ENCODE measurements at regions not wholly inside any gene's neighbourhood (a gene's known extent, or its start where the extent isn't known, plus 50 kb on each side); places are given as distances from the start of the nearest gene placed in this dataset.

GRCh38 chr4:136917312-136918110 is 614.8 kb downstream of the PCDH18 start (continued):
- TF ChIP-seq, protein P1, sequence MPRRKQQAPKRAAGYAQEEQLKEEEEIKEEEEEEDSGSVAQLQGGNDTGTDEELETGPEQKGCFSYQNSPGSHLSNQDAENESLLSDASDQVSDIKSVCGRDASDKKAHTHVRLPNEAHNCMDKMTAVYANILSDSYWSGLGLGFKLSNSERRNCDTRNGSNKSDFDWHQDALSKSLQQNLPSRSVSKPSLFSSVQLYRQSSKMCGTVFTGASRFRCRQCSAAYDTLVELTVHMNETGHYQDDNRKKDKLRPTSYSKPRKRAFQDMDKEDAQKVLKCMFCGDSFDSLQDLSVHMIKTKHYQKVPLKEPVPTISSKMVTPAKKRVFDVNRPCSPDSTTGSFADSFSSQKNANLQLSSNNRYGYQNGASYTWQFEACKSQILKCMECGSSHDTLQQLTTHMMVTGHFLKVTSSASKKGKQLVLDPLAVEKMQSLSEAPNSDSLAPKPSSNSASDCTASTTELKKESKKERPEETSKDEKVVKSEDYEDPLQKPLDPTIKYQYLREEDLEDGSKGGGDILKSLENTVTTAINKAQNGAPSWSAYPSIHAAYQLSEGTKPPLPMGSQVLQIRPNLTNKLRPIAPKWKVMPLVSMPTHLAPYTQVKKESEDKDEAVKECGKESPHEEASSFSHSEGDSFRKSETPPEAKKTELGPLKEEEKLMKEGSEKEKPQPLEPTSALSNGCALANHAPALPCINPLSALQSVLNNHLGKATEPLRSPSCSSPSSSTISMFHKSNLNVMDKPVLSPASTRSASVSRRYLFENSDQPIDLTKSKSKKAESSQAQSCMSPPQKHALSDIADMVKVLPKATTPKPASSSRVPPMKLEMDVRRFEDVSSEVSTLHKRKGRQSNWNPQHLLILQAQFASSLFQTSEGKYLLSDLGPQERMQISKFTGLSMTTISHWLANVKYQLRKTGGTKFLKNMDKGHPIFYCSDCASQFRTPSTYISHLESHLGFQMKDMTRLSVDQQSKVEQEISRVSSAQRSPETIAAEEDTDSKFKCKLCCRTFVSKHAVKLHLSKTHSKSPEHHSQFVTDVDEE (CRISPR knock-in tag; IDR thresholded peaks at IDR 0.05): no peak

GRCh38 chr4:136909626-136910025 is 622.7 kb downstream of the PCDH18 start:
- TF ChIP-seq ZNF8 (CRISPR knock-in tag; IDR thresholded peaks at IDR 0.05): no peak
- TF ChIP-seq, protein P2, sequence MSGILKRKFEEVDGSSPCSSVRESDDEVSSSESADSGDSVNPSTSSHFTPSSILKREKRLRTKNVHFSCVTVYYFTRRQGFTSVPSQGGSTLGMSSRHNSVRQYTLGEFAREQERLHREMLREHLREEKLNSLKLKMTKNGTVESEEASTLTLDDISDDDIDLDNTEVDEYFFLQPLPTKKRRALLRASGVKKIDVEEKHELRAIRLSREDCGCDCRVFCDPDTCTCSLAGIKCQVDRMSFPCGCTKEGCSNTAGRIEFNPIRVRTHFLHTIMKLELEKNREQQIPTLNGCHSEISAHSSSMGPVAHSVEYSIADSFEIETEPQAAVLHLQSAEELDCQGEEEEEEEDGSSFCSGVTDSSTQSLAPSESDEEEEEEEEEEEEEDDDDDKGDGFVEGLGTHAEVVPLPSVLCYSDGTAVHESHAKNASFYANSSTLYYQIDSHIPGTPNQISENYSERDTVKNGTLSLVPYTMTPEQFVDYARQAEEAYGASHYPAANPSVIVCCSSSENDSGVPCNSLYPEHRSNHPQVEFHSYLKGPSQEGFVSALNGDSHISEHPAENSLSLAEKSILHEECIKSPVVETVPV (CRISPR knock-in tag; IDR thresholded peaks at IDR 0.05): no peak
- TF ChIP-seq, protein P3, sequence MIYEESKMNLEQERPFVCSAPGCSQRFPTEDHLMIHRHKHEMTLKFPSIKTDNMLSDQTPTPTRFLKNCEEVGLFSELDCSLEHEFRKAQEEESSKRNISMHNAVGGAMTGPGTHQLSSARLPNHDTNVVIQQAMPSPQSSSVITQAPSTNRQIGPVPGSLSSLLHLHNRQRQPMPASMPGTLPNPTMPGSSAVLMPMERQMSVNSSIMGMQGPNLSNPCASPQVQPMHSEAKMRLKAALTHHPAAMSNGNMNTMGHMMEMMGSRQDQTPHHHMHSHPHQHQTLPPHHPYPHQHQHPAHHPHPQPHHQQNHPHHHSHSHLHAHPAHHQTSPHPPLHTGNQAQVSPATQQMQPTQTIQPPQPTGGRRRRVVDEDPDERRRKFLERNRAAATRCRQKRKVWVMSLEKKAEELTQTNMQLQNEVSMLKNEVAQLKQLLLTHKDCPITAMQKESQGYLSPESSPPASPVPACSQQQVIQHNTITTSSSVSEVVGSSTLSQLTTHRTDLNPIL (CRISPR knock-in tag; IDR thresholded peaks at IDR 0.05; ENCODE audit: low read depth): no peak
- TF ChIP-seq, protein P1 (CRISPR knock-in tag; IDR thresholded peaks at IDR 0.05): no peak
- no peak for TF ChIP-seq PPARA (CRISPR knock-in tag; IDR thresholded peaks at IDR 0.05; ENCODE audit: borderline replicate concordance)
- no peak for TF ChIP-seq TOX (CRISPR knock-in tag; IDR thresholded peaks at IDR 0.05; ENCODE audit: borderline replicate concordance)
- TF ChIP-seq GLIS3 (CRISPR knock-in tag; IDR thresholded peaks at IDR 0.05): no peak
- no peak for TF ChIP-seq TCF4 (CRISPR knock-in tag; IDR thresholded peaks at IDR 0.05; ENCODE audit: borderline replicate concordance)
- no peak for TF ChIP-seq ARNTL (CRISPR knock-in tag; IDR thresholded peaks at IDR 0.05; ENCODE audit: borderline replicate concordance, low read depth)
- TF ChIP-seq, protein P4, sequence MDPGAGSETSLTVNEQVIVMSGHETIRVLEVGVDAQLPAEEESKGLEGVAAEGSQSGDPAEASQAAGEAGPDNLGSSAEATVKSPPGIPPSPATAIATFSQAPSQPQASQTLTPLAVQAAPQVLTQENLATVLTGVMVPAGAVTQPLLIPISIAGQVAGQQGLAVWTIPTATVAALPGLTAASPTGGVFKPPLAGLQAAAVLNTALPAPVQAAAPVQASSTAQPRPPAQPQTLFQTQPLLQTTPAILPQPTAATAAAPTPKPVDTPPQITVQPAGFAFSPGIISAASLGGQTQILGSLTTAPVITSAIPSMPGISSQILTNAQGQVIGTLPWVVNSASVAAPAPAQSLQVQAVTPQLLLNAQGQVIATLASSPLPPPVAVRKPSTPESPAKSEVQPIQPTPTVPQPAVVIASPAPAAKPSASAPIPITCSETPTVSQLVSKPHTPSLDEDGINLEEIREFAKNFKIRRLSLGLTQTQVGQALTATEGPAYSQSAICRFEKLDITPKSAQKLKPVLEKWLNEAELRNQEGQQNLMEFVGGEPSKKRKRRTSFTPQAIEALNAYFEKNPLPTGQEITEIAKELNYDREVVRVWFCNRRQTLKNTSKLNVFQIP (CRISPR knock-in tag; IDR thresholded peaks at IDR 0.05; ENCODE audit: borderline replicate concordance, low read depth): no peak
- no peak for TF ChIP-seq OSR1 (CRISPR knock-in tag; IDR thresholded peaks at IDR 0.05)
- TF ChIP-seq RARB (CRISPR knock-in tag; IDR thresholded peaks at IDR 0.05): no peak
- no peak for TF ChIP-seq ZNF565 (CRISPR knock-in tag; conservative IDR thresholded peaks at IDR 0.05; ENCODE audit: low read depth)
- no peak for TF ChIP-seq ESRRG (CRISPR knock-in tag; IDR thresholded peaks at IDR 0.05)
- TF ChIP-seq ZFP30 (CRISPR knock-in tag; IDR thresholded peaks at IDR 0.05): no peak
- TF ChIP-seq CSDC2 (CRISPR knock-in tag; IDR thresholded peaks at IDR 0.05): no peak
- ATAC-seq: no peak

GRCh38 chr4:136908122-136908521 is 624.2 kb downstream of the PCDH18 start:
- no peak for ATAC-seq
- TF ChIP-seq ESRRG (CRISPR knock-in tag; IDR thresholded peaks at IDR 0.05) (no peak), ARNTL (CRISPR knock-in tag; IDR thresholded peaks at IDR 0.05; ENCODE audit: borderline replicate concordance, low read depth) (no peak), ZFP30 (CRISPR knock-in tag; IDR thresholded peaks at IDR 0.05) (no peak), PPARA (CRISPR knock-in tag; IDR thresholded peaks at IDR 0.05; ENCODE audit: borderline replicate concordance) (no peak), GLIS3 (CRISPR knock-in tag; IDR thresholded peaks at IDR 0.05) (no peak), BACH2 (CRISPR knock-in tag; IDR thresholded peaks at IDR 0.05; ENCODE audit: borderline replicate concordance) (no peak), ISL1 (CRISPR knock-in tag; IDR thresholded peaks at IDR 0.05) (no peak), CSDC2 (CRISPR knock-in tag; IDR thresholded peaks at IDR 0.05) (no peak), ZNF565 (CRISPR knock-in tag; conservative IDR thresholded peaks at IDR 0.05; ENCODE audit: low read depth) (no peak)
- TF ChIP-seq, protein P1 (CRISPR knock-in tag; IDR thresholded peaks at IDR 0.05): no peak
- TF ChIP-seq, protein P2 (CRISPR knock-in tag; IDR thresholded peaks at IDR 0.05): no peak
- TF ChIP-seq, protein P4 (CRISPR knock-in tag; IDR thresholded peaks at IDR 0.05; ENCODE audit: borderline replicate concordance, low read depth): no peak

Measured in SK-N-SH treated with all-trans-retinoic acid at 6 μM for 48 hours (cell line).